Prostate gland (tissue), 2 donors: ENCODE measurements at regions not wholly inside any gene's neighbourhood (a gene's known extent, or its start where the extent isn't known, plus 50 kb on each side); places are given as distances from the start of the nearest gene placed in this dataset.

Source experiments
- DNase-seq: peaks from one replicate; pipeline ENCODE4 v3.0.0-alpha.2; 2019; ENCODE audit warnings: low spot score
- H3K27ac ChIP-seq, 2 donors: fragments of 200-600 bp; sonication (generic); 2 replicates each; pipeline ENCODE4 v1.5.1; 2017 to 2019
- H3K27me3 ChIP-seq: fragments of 200-600 bp; sonication (generic); replicated peaks from 2 replicates; pipeline ENCODE4 v1.5.1; 2019; ENCODE audit not compliant: insufficient read depth
- H3K36me3 ChIP-seq, 2 donors: fragments of 200-600 bp; sonication (generic); 1 replicate in 1 of 2; 2 replicates in 1 of 2; pipeline versions ENCODE4 v1.5.1 to v1.8.1; 2017 to 2019
- H3K4me1 ChIP-seq: fragments of 200-600 bp; sonication (generic); replicated peaks from 2 replicates; pipeline ENCODE4 v1.5.1; 2019
- H3K4me3 ChIP-seq, 2 donors: fragments of 200-600 bp; sonication (generic); 2 replicates each; pipeline ENCODE4 v1.5.1; 2017 to 2019
- H3K9me3 ChIP-seq: fragments of 200-600 bp; sonication (generic); 2 replicates; pipeline ENCODE4 v1.5.1; 2017
- CTCF ChIP-seq, 4 experiments: fragments of 200-600 bp in 2 of 4; fragments of 450-650 bp in 2 of 4; sonication (generic) in 2 of 4; IDR thresholded peaks; 1 replicate in 3 of 4; 2 replicates in 1 of 4; pipeline ENCODE4 v1.5.1; 2016 to 2019; ENCODE audit warnings: antibody characterized with exemption in 4 of 4, mild to moderate bottlenecking in 2 of 4, moderate library complexity in 2 of 4
- POLR2A ChIP-seq: fragments of 450-650 bp; IDR thresholded peaks from one replicate; pipeline ENCODE4 v1.6.1; 2016; ENCODE audit warnings: antibody characterized with exemption, mild to moderate bottlenecking
- POLR2AphosphoS5 ChIP-seq: sonication (generic); formaldehyde crosslinking; IDR thresholded peaks from one replicate; pipeline ENCODE4 v1.6.1; 2017; ENCODE audit warnings: antibody characterized with exemption
- WGBS: methylation state at CpG from one replicate; pipeline ENCODE4 v1.1.5; 2018; 5-methylcytosine and 5-hydroxymethylcytosine counted together
- intact Hi-C: fragments of 100-400 bp; cut with DNase I; formaldehyde crosslinking; loops from one replicate; pipeline ENCODE4 v1.14.2; 2022

GRCh38 chr12:131345521-131346436 is 365.1 kb upstream of the SFSWAP start:
- H3K27me3 ChIP-seq = no peaks in the 10 kb centered on the region
- 78% methylated on average over 16 of the region's 19 CpGs for WGBS
- TF ChIP-seq POLR2AphosphoS5 (no peak), CTCF (IDR thresholded peaks at IDR 0.05) (no peak), POLR2A (no peak)
- no peaks in the 10 kb centered on the region for H3K4me1 ChIP-seq
- no peak overlapping the region for H3K4me3 ChIP-seq
- intact Hi-C loops = no loop called here
- H3K36me3 ChIP-seq = no peaks in the 10 kb centered on the region
- no peak for DNase-seq
- no peak overlapping the region for H3K27ac ChIP-seq
- no peaks in the 10 kb centered on the region for H3K9me3 ChIP-seq

- Histone ChIP-seq H3K9me3 (no peaks in the 10 kb centered on the region), H3K4me3 (no peak overlapping the region), H3K27me3 (peaks cover 4% of the 10 kb centered on the region), H3K4me1 (no peaks in the 10 kb centered on the region), H3K36me3 (no peaks in the 10 kb centered on the region), H3K27ac (no peak overlapping the region)
- intact Hi-C loops = no loop called here
- 57% methylated on average over 15 of the region's 17 CpGs for whole genome bisulfite sequencing
- TF ChIP-seq POLR2A (no peak), CTCF (IDR thresholded peaks at IDR 0.05) (no peak), POLR2AphosphoS5 (no peak)
- DNase-seq = no peak
Observed at GRCh38 chr12:131346555-131347344, 364.1 kb upstream of the SFSWAP start.

GRCh38 chr12:131347345-131347714 is 363.6 kb upstream of the SFSWAP start:
- no peak for DNase-seq
- no peak for TF ChIP-seq POLR2A
- no peak for TF ChIP-seq POLR2AphosphoS5
- no peak for TF ChIP-seq CTCF (IDR thresholded peaks at IDR 0.05)
- Histone ChIP-seq H3K9me3 (no peaks in the 10 kb centered on the region), H3K4me1 (no peaks in the 10 kb centered on the region), H3K27ac (no peak overlapping the region), H3K36me3 (no peaks in the 10 kb centered on the region), H3K4me3 (no peak overlapping the region), H3K27me3 (peaks cover 4% of the 10 kb centered on the region)
- 75% methylated on average over 11 of the region's 11 CpGs for WGBS
- intact Hi-C loops = no loop called here

- H3K27ac ChIP-seq = no peak overlapping the region
- 96% methylated on average over 7 of the region's 7 CpGs for WGBS
- no peak for DNase-seq
- TF ChIP-seq POLR2AphosphoS5 = no peak
- no peak for TF ChIP-seq POLR2A
- TF ChIP-seq CTCF (IDR thresholded peaks at IDR 0.05) = no peak
- H3K36me3 ChIP-seq = no peaks in the 10 kb centered on the region
- no peak overlapping the region for H3K4me3 ChIP-seq
- intact Hi-C loops = no loop called here
- H3K9me3 ChIP-seq = no peaks in the 10 kb centered on the region
- peaks cover 4% of the 10 kb centered on the region for H3K27me3 ChIP-seq
- H3K4me1 ChIP-seq = no peaks in the 10 kb centered on the region
Observed at GRCh38 chr12:131347732-131348131, 363.2 kb upstream of the SFSWAP start.
